Kidney epithelial cell (primary cell): ENCODE measurements at regions not wholly inside any gene's neighbourhood (a gene's known extent, or its start where the extent isn't known, plus 50 kb on each side); places are given as distances from the start of the nearest gene placed in this dataset.

Experiments
- DNase-seq: peaks from one replicate; pipeline ENCODE4 v3.0.0-alpha.2; 2010; ENCODE audit warnings: low read depth
- H3K27me3 ChIP-seq: 2 replicates; pipeline ENCODE4 v1.6.0; 2011; ENCODE audit warnings: low read length; ENCODE audit not compliant: control insufficient read depth, insufficient read depth
- H3K36me3 ChIP-seq: 2 replicates; pipeline ENCODE4 v1.5.1; 2011; ENCODE audit warnings: low read length; ENCODE audit not compliant: control insufficient read depth, insufficient read depth
- H3K4me3 ChIP-seq: 2 replicates; pipeline ENCODE4 v1.5.1; 2011; ENCODE audit warnings: low read depth, mild to moderate bottlenecking, control low read depth, low read length
- TF ChIP-seq, protein P1 (sequence below): IDR thresholded peaks from 2 replicates; pipeline ENCODE4 v1.5.1; 2011; ENCODE audit warnings: mild to moderate bottlenecking, moderate library complexity, low read length, control low read depth, inconsistent platforms; ENCODE audit not compliant: insufficient read depth, poor library complexity, severe bottlenecking

DNA sequence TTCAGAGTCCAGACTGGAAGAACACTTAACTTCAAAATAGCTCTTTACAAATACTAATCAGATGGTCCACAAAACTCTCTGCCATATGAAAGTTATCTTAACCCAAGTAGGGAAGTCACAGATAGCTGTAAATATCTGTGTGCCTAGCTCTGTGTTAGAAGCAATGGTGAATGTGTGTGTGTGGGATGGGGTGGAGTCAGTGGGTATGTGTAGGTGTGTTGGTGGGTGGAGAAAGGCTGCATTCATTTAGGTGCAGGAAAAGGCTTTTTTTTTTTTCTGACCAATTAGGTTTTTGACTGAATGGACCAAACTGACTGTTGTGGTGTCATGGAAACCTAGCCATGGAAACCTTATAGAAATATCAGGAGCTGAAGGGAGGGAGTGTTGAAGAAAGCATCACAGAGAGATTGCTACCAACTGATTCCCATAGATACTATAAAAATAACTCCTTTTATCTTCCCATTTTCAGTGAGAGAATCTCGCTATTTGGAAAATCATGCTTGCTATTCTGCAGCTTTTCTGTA, 156.2 kb upstream of the NR3C1 start:
- Histone ChIP-seq H3K4me3 (no peak overlapping the region), H3K36me3 (no peaks in the 10 kb centered on the region), H3K27me3 (no peaks in the 10 kb centered on the region)
- DNase-seq = no peak
- TF ChIP-seq, protein P1, sequence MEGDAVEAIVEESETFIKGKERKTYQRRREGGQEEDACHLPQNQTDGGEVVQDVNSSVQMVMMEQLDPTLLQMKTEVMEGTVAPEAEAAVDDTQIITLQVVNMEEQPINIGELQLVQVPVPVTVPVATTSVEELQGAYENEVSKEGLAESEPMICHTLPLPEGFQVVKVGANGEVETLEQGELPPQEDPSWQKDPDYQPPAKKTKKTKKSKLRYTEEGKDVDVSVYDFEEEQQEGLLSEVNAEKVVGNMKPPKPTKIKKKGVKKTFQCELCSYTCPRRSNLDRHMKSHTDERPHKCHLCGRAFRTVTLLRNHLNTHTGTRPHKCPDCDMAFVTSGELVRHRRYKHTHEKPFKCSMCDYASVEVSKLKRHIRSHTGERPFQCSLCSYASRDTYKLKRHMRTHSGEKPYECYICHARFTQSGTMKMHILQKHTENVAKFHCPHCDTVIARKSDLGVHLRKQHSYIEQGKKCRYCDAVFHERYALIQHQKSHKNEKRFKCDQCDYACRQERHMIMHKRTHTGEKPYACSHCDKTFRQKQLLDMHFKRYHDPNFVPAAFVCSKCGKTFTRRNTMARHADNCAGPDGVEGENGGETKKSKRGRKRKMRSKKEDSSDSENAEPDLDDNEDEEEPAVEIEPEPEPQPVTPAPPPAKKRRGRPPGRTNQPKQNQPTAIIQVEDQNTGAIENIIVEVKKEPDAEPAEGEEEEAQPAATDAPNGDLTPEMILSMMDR = no peak

DNA sequence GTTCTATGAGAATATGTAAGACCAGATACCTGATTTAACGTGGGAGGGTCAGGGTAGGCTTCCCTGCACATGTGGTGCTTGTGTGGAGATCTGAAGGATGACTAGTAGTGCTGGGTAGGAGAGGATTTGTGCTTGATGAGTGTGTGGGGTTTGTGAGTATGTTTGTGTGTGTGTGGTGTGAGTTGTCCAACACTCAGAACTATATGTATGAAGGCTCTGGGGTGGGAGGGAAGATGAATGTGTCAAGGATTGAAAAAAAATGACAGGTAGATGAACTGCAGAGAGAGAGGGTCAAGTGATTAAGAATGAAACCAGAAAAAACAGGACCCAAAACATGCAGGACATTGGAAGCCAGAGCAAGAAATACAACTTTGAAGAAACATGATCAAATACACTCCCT, 154.6 kb upstream of the NR3C1 start:
- no peak for DNase-seq
- no peaks in the 10 kb centered on the region for H3K36me3 ChIP-seq
- no peak overlapping the region for H3K4me3 ChIP-seq
- no peaks in the 10 kb centered on the region for H3K27me3 ChIP-seq
- TF ChIP-seq, protein P1 = no peak

DNA sequence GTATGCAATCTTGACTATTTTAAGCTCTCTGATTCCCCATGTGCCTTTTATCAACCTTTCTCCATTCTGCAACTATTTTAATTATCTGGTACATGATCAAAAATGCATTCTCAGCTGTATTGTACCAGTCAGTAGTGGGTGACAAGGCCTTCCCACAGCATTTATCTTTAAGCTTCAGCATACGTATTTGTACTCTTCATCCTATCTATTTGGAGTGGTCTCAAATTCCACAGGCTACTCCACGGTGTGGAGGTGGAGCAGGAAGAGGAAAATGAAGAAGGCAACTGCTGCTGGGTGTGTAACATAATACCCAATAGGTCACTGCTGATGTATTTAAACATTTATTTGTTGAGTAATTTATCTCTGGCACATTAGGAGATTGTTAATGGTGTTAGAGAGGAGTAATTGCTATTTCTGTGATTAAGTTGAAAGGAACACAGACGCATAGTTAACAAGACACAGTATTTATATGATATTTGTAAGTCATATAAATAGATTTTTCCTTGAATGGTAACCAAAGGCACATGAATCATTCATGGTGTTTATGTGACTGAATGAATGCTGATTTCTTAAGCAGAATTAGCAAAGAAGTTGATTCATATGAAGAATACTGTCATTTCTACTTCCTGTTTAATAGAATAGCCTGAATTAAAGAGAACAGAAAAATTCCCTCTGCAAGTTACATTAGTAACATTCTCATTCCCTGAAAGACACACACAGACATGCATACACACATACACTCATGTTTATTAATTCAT, 153.8 kb upstream of the NR3C1 start:
- no peak for DNase-seq
- TF ChIP-seq, protein P1 = no peak
- no peaks in the 10 kb centered on the region for H3K36me3 ChIP-seq
- no peaks in the 10 kb centered on the region for H3K27me3 ChIP-seq
- H3K4me3 ChIP-seq = no peak overlapping the region

DNA sequence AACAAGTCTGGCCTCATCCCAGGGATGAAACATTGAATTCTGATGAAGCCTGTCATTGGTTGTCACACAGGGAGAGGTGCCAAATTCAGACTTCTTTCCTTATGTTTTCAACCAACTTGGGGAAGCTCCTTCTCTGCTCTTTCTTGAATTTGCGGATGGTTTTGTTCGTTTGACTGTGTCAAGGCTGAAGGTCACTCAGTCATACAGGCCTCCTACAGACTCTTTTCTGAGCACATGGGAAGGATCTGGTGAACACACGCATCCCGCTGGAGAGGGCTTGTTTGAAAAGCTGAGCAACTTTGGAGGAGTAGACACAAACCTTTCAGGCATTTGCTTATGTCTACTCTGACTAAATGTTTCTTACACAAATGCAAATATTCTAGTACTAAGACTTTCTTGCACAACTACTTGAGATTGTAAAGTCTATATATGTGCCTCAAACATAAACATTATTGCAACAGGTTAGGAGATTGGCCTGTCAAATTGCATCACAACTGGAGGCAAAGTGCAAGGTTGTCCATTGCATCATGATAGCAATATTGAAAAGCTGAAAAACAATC, 151.5 kb upstream of the NR3C1 start:
- no peaks in the 10 kb centered on the region for H3K36me3 ChIP-seq
- no peak overlapping the region for H3K4me3 ChIP-seq
- H3K27me3 ChIP-seq = no peaks in the 10 kb centered on the region
- TF ChIP-seq, protein P1 = no peak
- DNase-seq = no peak

DNA sequence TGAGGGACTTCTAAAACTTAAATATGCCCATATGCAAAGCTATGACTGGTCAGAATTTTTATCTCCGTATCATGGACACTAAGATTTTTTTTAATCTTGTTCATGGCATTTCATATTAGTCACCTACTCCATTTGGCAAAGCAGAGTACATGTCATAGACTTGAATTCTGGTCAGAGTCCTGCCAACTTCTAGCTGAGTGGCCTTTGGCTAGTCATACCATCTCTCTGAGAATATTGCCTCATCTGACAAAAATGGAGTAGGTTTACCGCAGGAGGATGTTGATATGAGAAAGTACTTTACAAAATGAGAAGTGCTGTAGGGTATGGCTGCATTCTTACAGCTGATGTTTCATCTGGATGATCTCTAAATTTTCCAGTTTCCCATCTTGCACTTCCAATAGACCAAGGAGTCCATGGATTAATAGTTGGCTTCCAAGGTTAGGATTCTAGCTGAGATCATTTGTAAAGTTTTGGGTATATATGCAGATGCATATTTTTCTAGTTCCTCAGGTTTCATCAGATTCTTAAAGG, 150.8 kb upstream of the NR3C1 start:
- no peak overlapping the region for H3K4me3 ChIP-seq
- DNase-seq = no peak
- H3K36me3 ChIP-seq = no peaks in the 10 kb centered on the region
- H3K27me3 ChIP-seq = no peaks in the 10 kb centered on the region
- TF ChIP-seq, protein P1 = no peak
